ENCODE measurements at regions not wholly inside any gene's neighbourhood (a gene's known extent, or its start where the extent isn't known, plus 50 kb on each side); places are given as distances from the start of the nearest gene placed in this dataset.

DNA sequence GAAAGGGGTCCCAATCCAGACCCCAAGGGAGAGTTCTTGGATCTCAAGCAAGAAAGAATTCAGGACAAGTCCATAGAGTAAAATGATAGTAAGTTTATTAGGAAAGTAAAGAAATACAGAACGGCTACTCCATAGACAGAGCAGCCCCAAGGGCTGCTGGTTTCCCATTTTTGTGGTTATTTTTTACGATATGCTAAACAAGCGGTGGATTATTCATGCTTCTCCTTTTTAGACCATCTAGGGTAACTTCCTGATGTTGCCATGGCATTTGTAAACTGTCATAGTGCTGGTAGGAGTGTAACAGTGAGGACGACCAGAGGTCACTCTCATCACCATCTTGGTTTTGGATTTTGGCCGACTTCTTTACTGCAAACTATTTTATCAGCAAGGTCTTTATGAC, 1033.4 kb downstream of the SORCS3 start:
- no peak overlapping the region for H3K4me3 ChIP-seq (ENCODE audit: low read length)
- DNase-seq (ENCODE audit: low read depth, low spot score), result no peak

DNA sequence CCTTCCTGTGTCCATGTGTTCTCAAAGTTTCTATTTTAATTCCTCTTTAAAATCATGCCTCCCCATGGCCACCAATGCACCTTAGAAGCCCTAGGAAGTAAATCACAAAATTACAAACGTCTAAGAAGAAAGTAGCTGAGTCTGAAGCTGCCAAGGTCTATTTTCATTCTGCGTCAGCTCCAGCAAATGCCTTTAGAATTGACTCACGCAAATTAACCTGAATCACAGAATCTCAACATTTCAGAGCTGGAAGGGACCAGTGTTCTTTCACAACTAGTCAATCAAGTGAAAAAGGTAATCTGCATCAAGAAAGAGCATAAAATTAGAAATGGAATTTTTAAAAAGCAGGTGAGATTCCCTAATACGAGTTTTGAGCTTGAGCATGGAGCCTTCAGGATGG, 1017.6 kb downstream of the SORCS3 start:
- DNase-seq (ENCODE audit: low read depth, low spot score), result no peak
- H3K4me3 ChIP-seq (ENCODE audit: low read length), result no peak overlapping the region

DNA sequence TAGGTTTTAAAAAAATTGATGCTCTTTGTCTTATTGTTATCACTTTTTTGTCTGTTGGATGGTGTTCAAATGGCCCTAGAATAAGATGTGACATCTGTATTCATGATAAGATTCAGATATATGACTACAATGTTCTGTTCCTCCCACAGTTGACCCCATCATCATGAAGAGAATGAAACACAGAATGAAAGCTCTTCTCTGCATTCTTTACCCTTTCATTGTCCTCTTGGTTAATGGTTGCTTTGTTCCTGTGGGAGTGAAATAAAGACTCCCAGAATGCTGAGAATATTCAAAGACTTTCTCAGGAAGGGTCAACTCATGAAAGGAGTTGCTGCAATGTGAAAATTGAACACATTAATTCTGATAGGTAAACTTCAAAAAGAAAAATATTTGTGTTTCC, 1015.8 kb downstream of the SORCS3 start:
- H3K4me3 ChIP-seq (ENCODE audit: low read length), result no peak overlapping the region
- DNase-seq (ENCODE audit: low read depth, low spot score), result no peak

DNA sequence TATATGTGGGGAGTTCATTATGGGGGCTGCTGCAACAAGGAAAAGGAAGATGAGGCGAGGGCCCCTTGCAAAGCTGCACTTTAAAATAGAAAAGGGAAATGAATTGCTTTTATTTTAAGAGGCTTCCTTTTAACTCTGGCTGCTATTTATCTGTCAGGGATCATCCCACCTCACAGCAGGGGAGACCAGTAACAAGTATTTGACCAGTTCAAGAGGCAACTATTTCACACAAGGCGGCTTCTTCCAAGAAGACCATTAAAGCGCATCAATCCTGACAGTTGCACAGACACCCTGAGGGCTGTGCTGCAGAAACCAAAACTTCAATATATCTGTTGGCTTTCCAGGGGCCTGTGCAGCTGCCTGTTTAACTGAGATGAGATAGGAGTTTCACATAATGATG, 1009.2 kb downstream of the SORCS3 start:
- no peak for DNase-seq (ENCODE audit: low read depth, low spot score)
- H3K4me3 ChIP-seq (ENCODE audit: low read length), result no peak overlapping the region

DNA sequence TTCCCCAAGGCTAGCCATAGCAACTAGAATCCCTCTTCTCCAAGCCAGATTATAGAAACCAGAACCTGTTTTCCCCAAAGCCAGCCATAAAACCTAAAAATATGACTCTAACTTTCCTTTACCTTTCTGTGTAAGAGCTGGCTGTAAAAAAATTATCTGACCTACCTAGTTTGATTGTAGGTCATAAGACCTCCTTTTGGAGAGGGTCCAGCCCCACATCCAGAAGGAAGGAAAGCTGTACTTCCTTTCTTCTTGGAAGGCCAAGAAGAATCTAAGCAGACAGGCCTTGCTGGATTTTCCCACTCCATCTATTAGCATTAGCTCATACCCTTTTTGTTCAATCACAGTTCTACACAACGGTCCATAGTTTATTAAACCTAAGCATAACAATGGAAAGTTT, 1006.3 kb downstream of the SORCS3 start:
- H3K4me3 ChIP-seq (ENCODE audit: low read length), result no peak overlapping the region
- DNase-seq (ENCODE audit: low read depth, low spot score), result no peak

DNA sequence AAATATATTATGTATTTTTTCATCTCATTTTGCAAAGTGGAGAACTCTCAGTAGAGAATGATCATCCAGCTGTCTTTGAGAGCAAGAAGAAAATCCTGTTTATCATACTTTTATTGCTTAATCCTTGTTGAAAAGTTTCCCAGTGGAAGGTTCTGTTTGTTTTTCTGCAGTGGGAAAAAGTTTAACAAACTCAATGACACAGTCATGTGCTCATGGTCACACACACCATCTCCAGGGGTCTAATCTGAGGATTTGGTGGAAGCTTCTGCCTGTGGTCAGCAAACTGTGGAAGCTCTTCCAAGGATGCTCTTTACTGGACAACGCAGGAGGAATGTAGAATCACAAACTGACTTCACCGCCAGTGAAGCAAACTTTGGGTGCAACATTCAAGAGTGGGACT, 1003.9 kb downstream of the SORCS3 start:
- DNase-seq (ENCODE audit: low read depth, low spot score), result no peak
- no peak overlapping the region for H3K4me3 ChIP-seq (ENCODE audit: low read length)

DNA sequence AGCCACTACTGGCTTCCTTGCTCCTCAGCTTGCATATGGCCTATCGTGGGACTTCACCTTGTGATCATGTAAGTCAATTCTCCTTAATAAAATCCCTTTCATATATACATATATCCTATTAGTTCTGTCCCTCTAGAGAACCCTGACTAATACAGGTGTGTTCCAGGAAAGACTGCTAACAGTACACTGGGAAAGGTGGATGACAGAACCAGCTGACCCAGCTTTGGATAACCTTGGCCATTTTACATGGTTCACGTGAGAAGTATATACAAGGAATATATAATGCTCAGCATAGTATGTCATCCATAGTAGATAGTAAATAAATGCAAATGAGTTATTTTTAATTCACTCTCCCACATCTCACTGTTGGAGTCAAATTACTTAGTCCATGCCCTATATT, 1003.5 kb downstream of the SORCS3 start:
- DNase-seq (ENCODE audit: low read depth, low spot score), result no peak
- no peak overlapping the region for H3K4me3 ChIP-seq (ENCODE audit: low read length)

DNA sequence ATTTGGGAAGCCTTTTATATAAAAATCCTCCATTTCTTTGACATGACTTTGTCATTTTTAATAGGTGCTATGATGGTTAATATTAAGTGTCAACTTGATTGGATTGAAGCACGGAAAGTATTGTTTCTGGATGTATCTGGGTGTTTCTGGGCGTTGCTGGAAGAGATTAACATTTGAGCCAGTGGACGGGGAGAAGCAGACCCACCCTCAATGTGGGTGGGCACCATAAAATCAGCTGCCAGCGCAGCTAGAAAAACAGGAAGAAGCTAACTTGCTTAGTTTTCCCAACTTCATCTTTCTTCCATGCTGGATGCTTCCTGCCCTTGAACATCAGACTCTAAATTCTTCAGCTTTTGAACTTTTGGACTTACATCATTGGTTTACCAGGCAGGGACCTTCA, 1003.0 kb downstream of the SORCS3 start:
- DNase-seq (ENCODE audit: low read depth, low spot score), result no peak
- H3K4me3 ChIP-seq (ENCODE audit: low read length), result no peak overlapping the region

DNA sequence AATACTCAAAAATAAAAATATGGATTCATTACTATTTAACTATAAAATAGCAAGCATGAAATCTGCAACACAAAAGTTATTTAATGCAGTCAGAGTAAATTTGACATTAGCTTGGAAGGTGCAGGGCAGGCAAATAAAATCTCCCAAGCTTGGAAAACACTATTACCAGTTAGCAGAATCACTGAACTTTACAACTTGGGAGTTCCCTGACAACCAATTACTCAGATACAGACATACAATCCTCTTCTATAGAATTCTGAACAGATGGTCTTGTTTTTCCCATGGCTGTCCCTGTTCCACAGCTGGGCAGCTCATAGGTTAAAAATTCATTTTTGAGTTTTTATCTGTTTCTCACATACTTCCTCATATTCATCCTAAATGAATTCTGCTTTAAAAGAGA, 1002.6 kb downstream of the SORCS3 start:
- DNase-seq (ENCODE audit: low read depth, low spot score), result no peak
- H3K4me3 ChIP-seq (ENCODE audit: low read length), result no peak overlapping the region

DNA sequence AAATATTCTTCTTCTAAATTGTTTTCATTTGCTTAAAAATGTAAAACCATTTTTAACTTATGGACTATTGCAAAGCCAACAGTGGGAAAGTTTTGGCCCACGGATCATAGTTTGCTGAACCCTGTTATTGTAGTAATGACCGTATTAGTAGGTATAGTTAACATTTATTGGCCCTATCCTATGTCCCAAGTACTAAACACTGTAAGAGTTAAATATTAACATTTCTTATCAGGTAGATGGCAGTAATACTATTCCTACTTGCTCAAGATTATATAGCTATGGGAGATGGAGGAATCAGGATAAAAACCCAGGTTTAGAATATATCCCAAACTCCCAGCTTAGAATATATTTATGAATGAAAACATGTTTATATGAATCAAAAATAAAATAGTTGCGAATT, 993.2 kb downstream of the SORCS3 start:
- no peak overlapping the region for H3K4me3 ChIP-seq (ENCODE audit: low read length)
- DNase-seq (ENCODE audit: low read depth, low spot score), result no peak

DNA sequence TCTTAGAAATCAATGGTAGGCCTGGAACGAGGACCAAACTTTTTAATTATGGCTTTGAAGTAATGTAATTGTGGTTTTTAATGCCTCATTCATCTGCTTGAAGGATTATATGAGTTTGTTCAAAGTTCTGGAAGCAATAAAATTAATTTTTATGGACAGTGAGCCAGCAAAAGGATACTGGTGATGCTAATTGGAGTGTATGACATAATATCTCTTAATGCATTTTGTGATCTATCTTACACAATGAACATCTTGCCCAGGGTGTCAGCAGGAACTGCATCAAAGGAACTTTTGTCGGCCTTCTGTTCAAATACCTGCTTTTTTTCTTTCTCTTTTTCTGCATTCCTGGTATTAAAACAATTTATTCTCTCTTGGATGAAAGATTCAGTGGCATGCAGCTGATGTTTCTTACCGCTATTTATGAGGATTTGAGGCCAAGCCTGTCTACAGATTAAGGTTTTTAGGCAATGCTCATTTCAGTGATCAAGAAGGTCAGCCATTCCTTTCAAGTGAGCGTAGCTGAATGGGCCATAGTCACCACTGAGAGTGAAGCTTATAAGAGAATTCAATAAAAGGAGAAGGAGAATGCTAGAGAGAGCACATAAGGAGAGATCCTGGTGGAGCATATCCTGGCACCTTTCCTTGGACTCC, 974.8 kb downstream of the SORCS3 start:
- DNase-seq (ENCODE audit: low read depth, low spot score), result no peak
- H3K4me3 ChIP-seq (ENCODE audit: low read length), result no peak overlapping the region

DNA sequence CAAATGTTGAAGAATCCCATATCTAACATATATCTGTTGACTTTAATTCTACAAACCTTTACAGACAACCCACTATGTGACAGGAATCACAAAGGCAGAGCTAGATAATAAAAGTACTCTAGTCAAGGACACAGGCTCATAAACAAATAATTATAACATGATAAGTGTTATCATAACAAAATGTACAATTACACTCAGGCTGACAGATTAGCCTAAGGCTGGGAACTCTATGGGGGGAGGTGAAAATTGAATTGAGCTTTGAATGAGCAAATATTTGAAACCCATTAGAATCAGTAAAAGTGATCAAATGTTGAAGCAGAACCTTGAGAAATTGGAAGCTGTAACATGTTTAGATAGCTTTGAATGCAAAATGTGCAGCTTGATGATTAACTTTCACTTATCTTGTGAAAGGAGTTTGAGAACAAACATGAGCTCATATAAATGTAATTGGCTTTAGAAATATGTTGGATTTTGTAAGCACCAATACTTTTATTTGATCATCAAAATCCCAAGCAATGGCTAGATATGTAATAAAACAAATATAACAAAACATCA, 970.2 kb downstream of the SORCS3 start:
- no peak overlapping the region for H3K4me3 ChIP-seq (ENCODE audit: low read length)
- DNase-seq (ENCODE audit: low read depth, low spot score), result no peak

DNA sequence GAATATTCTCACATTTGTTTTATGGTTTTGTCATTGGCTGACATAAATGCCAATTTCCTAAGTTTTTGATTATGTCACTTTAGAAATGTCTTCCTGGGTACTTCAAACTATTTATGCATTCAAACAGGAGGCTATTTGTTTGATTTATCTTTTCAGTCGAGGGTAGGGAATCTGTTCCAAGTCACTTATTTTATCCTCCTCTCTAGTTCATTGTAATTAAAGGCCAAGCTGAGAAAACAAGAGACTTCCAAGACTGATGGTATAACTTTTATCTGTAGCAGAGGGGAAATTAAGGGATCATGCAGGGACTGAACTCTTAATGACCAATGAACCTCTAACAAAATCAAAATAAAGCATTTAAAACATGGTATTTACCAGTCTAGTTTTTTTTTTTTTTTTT, 968.4 kb downstream of the SORCS3 start:
- DNase-seq (ENCODE audit: low read depth, low spot score), result no peak
- no peak overlapping the region for H3K4me3 ChIP-seq (ENCODE audit: low read length)

DNA sequence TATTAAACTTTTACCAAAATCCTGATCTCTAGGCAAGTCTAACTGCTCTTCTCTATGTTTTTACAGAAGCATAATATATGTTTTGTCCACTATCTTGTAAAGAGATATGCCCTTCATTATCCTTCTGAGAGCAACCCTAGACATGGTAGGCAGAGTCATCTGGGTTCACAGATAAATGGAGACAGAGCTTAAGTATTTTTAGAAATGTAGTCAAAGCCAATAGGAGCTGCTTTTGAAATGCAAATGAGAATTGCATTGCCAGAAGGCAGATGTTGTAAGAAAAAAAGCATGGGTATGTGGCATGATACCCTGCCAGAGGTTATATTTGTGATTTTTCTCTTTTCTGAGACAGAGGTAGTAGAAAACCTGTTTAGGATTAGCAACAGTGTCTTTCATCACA, 964.8 kb downstream of the SORCS3 start:
- no peak overlapping the region for H3K4me3 ChIP-seq (ENCODE audit: low read length)
- no peak for DNase-seq (ENCODE audit: low read depth, low spot score)

DNA sequence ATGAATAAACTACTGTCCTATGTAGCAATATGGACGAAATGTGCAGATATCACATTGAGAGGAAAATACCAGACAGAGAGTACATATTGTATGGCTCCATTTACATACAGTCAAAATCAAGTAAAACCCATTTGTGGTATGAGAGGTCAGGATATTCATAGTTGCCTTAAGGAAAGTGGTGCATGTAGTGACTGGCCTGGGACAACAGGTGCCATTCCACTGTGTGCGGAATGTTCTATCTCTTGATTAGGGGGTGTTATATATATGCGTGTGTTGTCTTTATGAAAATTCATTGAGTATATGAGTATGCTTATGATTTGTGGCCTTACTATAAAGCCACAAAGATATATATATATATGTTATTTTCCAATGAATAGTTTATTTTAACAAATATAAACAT, 964.0 kb downstream of the SORCS3 start:
- DNase-seq (ENCODE audit: low read depth, low spot score), result no peak
- no peak overlapping the region for H3K4me3 ChIP-seq (ENCODE audit: low read length)

DNA sequence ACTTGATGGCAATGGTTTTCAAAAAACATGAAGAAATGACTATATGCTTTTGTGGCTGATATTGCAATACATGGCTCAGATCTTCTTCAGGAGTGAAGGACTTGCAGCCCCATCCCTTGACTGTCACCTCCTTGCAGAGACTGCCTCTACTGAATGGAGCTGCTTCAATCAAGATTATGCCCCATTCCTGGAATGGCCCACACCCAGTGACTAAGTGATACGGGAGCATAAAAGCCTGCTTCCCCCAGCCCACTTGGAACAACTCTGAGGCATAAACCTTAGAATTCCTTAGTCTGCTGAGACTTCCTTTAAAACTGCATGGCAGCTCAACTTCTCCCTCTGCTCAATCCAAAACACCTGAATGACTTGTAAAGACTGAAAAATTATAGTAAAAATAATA, 957.1 kb downstream of the SORCS3 start:
- H3K4me3 ChIP-seq (ENCODE audit: low read length), result no peak overlapping the region

DNA sequence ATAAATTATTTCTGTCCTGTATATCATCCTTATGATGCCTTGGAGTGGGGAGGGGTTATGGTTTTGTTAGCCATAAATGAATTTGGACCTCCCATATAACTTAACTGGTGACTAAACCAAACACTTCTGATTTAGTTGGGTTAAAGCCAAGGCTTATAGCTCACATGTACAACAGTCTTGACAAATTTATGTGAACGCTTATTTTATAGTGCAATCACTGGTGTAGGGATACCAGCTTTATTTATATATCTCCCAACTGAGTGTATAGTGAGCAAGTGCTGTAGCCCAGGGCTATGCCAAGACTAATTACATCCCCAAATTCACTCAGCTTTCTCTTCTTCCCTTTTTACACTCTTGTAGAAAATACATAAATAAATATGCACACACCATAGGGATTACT, 956.2 kb downstream of the SORCS3 start:
- no peak overlapping the region for H3K4me3 ChIP-seq (ENCODE audit: low read length)
- DNase-seq (ENCODE audit: low read depth, low spot score), result no peak

More for the DNA sequence above, 957.1 kb downstream of the SORCS3 start:
- DNase-seq (ENCODE audit: low read depth, low spot score), result no peak

DNA sequence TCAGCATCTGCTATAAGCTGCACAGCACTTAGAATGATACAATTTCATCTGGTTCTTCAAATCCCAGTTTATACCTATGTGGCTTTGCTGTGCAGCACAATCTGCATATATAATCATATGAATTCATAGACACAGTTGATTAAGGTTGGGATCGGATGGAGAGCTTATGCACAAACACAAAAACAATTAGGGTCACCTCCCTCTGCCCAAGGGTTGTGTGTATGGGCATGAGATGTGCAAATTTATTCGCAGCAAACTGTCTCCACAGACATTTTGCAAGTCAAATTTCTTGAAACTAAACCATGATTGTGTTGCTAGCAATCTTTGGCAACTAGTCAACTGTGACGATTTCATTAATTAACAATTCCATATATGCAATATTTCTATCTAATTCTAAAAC, 955.7 kb downstream of the SORCS3 start:
- DNase-seq (ENCODE audit: low read depth, low spot score), result no peak

DNA sequence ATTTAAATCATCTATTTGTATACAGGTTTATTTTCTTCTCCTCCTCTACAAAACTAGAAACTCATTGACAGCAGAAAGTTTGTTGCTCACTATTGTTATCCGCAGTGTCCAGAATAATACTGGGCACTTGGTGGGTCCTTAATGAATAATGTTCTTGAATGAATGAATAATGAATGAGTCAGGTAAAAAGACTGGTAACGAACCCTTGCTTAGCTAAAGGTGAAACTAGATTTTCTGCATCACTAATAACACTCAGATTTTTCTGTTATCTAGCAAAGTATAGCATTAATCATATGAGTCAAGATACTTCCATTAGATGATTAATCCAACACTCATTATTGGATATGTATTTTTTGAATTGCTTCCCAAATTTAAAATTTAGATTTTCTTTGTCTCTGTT, 953.2 kb downstream of the SORCS3 start:
- H3K4me3 ChIP-seq (ENCODE audit: low read length), result no peak overlapping the region

More for the DNA sequence above, 955.7 kb downstream of the SORCS3 start:
- no peak overlapping the region for H3K4me3 ChIP-seq (ENCODE audit: low read length)

DNA sequence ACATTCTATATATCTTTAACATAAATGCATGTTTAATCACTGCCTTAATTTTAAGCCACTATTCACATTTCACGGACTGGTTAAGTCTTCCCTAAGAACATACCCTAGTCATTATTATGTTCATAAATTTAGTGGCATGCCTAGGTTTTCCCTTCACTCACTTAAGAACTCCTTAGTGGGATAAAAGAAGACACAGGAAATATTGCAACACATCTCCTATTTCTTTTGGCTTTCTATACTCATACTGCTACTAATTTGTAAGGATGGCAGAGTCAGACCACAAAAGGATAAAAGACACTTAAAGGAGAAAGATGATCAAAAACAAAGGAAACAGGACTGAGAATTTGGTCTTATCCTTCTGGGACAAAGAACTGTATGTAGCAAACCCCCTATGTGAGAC, 951.4 kb downstream of the SORCS3 start:
- no peak overlapping the region for H3K4me3 ChIP-seq (ENCODE audit: low read length)
- DNase-seq (ENCODE audit: low read depth, low spot score), result no peak

More for the DNA sequence above, 953.2 kb downstream of the SORCS3 start:
- DNase-seq (ENCODE audit: low read depth, low spot score), result no peak

DNA sequence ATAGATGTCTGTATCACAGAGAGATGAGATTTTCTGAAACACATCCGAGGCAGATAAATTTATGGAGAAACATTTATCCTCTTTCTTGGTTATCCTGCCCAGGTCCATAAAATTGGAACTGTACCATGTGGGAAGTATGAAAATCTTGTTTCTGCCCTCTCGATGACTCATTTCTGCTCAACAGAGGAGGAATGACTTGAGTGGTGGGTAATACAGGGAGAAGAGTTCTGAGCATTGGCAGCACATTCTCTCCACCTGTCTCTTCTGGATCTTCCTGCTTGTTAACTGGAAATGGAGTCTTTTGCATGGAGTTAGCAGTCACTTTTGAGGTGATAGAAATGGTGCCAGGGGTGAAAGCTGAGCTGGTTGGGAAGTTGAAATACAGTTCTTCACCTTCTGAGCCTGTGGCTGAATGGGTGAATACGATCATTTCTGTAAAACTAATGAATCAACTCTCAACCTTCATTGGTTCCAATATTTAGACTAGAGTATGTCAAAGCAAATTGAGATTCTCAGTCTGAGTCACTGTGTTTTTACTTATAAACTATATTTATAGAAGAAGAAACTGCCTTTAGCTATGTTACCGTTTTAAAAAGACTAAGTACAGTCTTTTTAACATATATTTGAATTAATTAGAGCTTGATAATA, 945.5 kb downstream of the SORCS3 start:
- no peak overlapping the region for H3K4me3 ChIP-seq (ENCODE audit: low read length)
- DNase-seq (ENCODE audit: low read depth, low spot score), result no peak

All from Jurkat, Clone E6-1 (cell line).